Right lobe of liver (tissue), 6 donors: ENCODE measurements at regions not wholly inside any gene's neighbourhood (a gene's known extent, or its start where the extent isn't known, plus 50 kb on each side); places are given as distances from the start of the nearest gene placed in this dataset.

ENCODE experiments used
- ATAC-seq, 4 donors: fragments of 200-7000 bp; cut with Tn5 transposase; one replicate each; pipeline ENCODE4 v1.9.1; 2020; ENCODE audit warnings: mild to moderate bottlenecking in 4 of 4, moderate library complexity in 4 of 4
- DNase-seq, 3 donors: peaks; one replicate each; pipeline ENCODE4 v3.0.0-alpha.2; 2020
- H3K27ac ChIP-seq, 3 donors: fragments of 200-600 bp; one replicate each; pipeline ENCODE4 v1.8.0; 2022
- H3K27me3 ChIP-seq, 2 donors: fragments of 200-600 bp; one replicate each; pipeline ENCODE4 v1.8.0; 2022
- H3K36me3 ChIP-seq, 4 donors: fragments of 200-600 bp; sonication (generic) in 1 of 4; one replicate each; pipeline versions ENCODE4 v1.5.1 to v1.8.0; 2017 to 2022; ENCODE audit warnings: control low read depth in 1 of 4
- H3K4me1 ChIP-seq, 4 donors: fragments of 200-600 bp; sonication (generic) in 1 of 4; one replicate each; pipeline versions ENCODE4 v1.5.1 to v1.8.0; 2017 to 2022; ENCODE audit warnings: control low read depth in 1 of 4
- H3K4me3 ChIP-seq, 3 donors: fragments of 200-600 bp; one replicate each; pipeline ENCODE4 v1.8.0; 2022
- H3K9me3 ChIP-seq, 4 donors: fragments of 200-600 bp; sonication (generic) in 1 of 4; one replicate each; pipeline versions ENCODE4 v1.5.1 to v1.8.0; 2017 to 2022; ENCODE audit warnings: control low read depth in 1 of 4
- CTCF ChIP-seq, 4 donors: fragments of 200-600 bp in 3 of 4; fragments of 450-650 bp in 1 of 4; IDR thresholded peaks; one replicate each; pipeline versions ENCODE4 v1.5.1 to v1.8.0; 2016 to 2022; ENCODE audit warnings: antibody characterized with exemption in 4 of 4, mild to moderate bottlenecking in 2 of 4
- POLR2A ChIP-seq: fragments of 450-650 bp; IDR thresholded peaks from one replicate; pipeline ENCODE4 v1.6.1; 2017; ENCODE audit warnings: antibody characterized with exemption, mild to moderate bottlenecking
- WGBS: methylation state at CpG from one replicate; pipeline ENCODE4 v1.1.6; 2018; ENCODE audit warnings: low coverage, low lambda C conversion rate; ENCODE audit not compliant: insufficient coverage; ENCODE audit errors: missing lambda C conversion rate; 5-methylcytosine and 5-hydroxymethylcytosine counted together
- intact Hi-C, 2 donors: fragments of 100-400 bp; cut with DNase I; formaldehyde crosslinking; loops; one replicate each; pipeline versions ENCODE4 v1.11.2 to v1.14.1; 2022
- donor health status: DM: no; HTN: yes; CAD: no.
- donor health status: DM: no; HTN: no; CAD: no.
- donor health status: DM: no; HTN: no; CAD: no.
- donor health status: DM: no; HTN: yes; CAD: no.
- donor health status: DM: no; HTN: yes; CAD: no.

GRCh38 chr13:83634601-83635000, 247.7 kb downstream of the SLITRK1 start:
- Histone ChIP-seq H3K4me3 (no peak overlapping the region), H3K27me3 (no peaks in the 10 kb centered on the region), H3K36me3 (no peaks in the 10 kb centered on the region), H3K9me3 (no peaks in the 10 kb centered on the region), H3K4me1 (no peaks in the 10 kb centered on the region), H3K27ac (no peak overlapping the region)
- no peak for ATAC-seq
- DNase-seq: no peak
- intact Hi-C loops: no loop called here
- WGBS: 34% methylated on average over 2 of the region's 2 CpGs
- TF ChIP-seq POLR2A: no peak
- no peak for TF ChIP-seq CTCF (IDR thresholded peaks at IDR 0.05)

- intact Hi-C loops: no loop called here
- Histone ChIP-seq H3K4me3 (no peak overlapping the region), H3K4me1 (no peaks in the 10 kb centered on the region), H3K27me3 (no peaks in the 10 kb centered on the region), H3K27ac (no peak overlapping the region), H3K36me3 (no peaks in the 10 kb centered on the region), H3K9me3 (no peaks in the 10 kb centered on the region)
- ATAC-seq (no peak), DNase-seq (no peak)
- no peak for TF ChIP-seq POLR2A
- TF ChIP-seq CTCF (IDR thresholded peaks at IDR 0.05): no peak
- 43% methylated on average over 2 of the region's 2 CpGs for WGBS
Observed at GRCh38 chr13:83633746-83634145, 248.5 kb downstream of the SLITRK1 start.

GRCh38 chr13:83622422-83622784, 259.9 kb downstream of the SLITRK1 start:
- Histone ChIP-seq H3K4me3 (no peak overlapping the region), H3K27ac (no peak overlapping the region), H3K36me3 (no peaks in the 10 kb centered on the region), H3K9me3 (no peaks in the 10 kb centered on the region), H3K27me3 (no peaks in the 10 kb centered on the region), H3K4me1 (no peaks in the 10 kb centered on the region)
- intact Hi-C loops: no loop called here
- 36% methylated on average over 2 of the region's 2 CpGs for WGBS
- DNase-seq (no peak), ATAC-seq (no peak)
- TF ChIP-seq CTCF (IDR thresholded peaks at IDR 0.05): no peak
- TF ChIP-seq POLR2A: no peak

- ATAC-seq (no peak), DNase-seq (no peak)
- Histone ChIP-seq H3K36me3 (no peaks in the 10 kb centered on the region), H3K4me1 (no peaks in the 10 kb centered on the region), H3K27me3 (no peaks in the 10 kb centered on the region), H3K27ac (no peak overlapping the region), H3K9me3 (no peaks in the 10 kb centered on the region), H3K4me3 (no peak overlapping the region)
- 57% methylated on average over 7 of the region's 10 CpGs for WGBS
- TF ChIP-seq POLR2A (no peak), CTCF (IDR thresholded peaks at IDR 0.05) (no peak)
- intact Hi-C loops: no loop called here
Observed at GRCh38 chr13:83621765-83622421, 260.4 kb downstream of the SLITRK1 start.
